GM12891 (cell line): ENCODE measurements at regions not wholly inside any gene's neighbourhood (a gene's known extent, or its start where the extent isn't known, plus 50 kb on each side); places are given as distances from the start of the nearest gene placed in this dataset.
A peak's percentile ranks its signal among the peaks of the same experiment; 100 is the strongest.

Source experiments
- DNase-seq: peaks from one replicate; pipeline ENCODE4 v3.0.0; 2011; ENCODE audit warnings: low spot score; ENCODE audit not compliant: insufficient read length
- FAIRE-seq: peaks from 2 replicates; lab custom pipeline; 2011; peaks lifted over from hg19 to GRCh38; lab: Jason Lieb, UNC
- PAX5 ChIP-seq: IDR thresholded peaks from 2 replicates; pipeline ENCODE4 v1.6.1; 2011; ENCODE audit warnings: low read length, moderate library complexity, mild to moderate bottlenecking; ENCODE audit not compliant: insufficient read depth, severe bottlenecking
- POLR2A ChIP-seq: IDR thresholded peaks from 2 replicates; pipeline ENCODE4 v1.6.1; 2011; ENCODE audit warnings: low read depth, low read length, control low read depth
- POLR2AphosphoS5 ChIP-seq: IDR thresholded peaks from 2 replicates; pipeline ENCODE4 v1.6.1; 2011; ENCODE audit warnings: low read depth, low read length, control low read depth
- POU2F2 ChIP-seq: IDR thresholded peaks from 2 replicates; pipeline ENCODE4 v1.6.1; 2011; ENCODE audit warnings: low read depth, mild to moderate bottlenecking, control low read depth, low read length, moderate library complexity
- SPI1 ChIP-seq: IDR thresholded peaks from 2 replicates; pipeline ENCODE4 v1.6.1; 2011; ENCODE audit warnings: low read depth, low read length, control low read depth
- TAF1 ChIP-seq: IDR thresholded peaks from 2 replicates; pipeline ENCODE4 v1.6.1; 2011; ENCODE audit warnings: low read depth, low read length, control low read depth

DNA sequence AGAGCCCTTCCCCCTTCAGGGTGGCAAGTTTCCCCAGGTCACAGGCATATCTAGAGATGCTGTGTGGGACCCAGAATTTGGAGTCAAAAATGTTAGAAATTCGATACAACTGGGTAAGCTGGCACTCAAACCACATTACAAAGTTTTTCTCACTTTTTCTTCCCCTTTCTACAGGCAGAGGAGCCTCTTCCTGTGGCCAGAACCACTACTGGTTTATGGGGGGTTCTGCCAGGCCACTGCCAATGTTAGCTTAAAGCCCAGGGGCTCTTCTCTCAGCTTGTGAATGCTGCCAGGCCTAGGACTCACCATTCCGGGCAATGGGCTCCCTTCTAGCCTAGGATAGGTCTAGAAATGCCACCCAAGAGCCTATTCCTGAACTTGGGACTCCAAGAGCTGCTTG, 617.9 kb upstream of the PHF14 start:
- no peak for TF ChIP-seq POLR2AphosphoS5
- TF ChIP-seq PAX5, result no peak
- no peak for TF ChIP-seq SPI1
- TF ChIP-seq POU2F2, result no peak
- no peak for TF ChIP-seq TAF1
- TF ChIP-seq POLR2A, result no peak
- no peak for FAIRE-seq

DNA sequence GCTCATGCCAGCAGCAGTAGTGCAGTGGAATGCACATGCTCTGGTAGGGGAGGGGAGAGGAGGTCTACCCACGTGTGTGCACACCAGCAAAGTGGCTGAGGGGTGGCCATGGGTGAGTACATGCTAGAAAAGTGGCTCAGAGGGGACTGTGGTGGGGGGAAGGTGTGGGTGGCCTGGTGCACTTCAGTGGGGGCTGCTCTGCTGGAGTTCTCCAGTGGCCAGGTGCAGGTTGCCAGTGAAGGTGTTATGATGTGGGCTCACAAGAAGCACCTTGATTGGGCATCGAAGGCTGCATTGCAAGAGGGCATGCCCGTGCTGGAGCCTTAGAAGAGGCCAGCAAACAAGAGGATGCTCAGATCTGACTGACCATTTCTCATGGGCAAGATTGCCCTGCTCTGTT, 613.6 kb upstream of the PHF14 start:
- no peak for DNase-seq
- TF ChIP-seq POLR2A (no peak), TAF1 (no peak), POU2F2 (no peak), SPI1 (no peak), POLR2AphosphoS5 (no peak), PAX5 (no peak)
- FAIRE-seq, result no peak

More for the DNA sequence above, 617.9 kb upstream of the PHF14 start:
- DNase-seq, result no peak

DNA sequence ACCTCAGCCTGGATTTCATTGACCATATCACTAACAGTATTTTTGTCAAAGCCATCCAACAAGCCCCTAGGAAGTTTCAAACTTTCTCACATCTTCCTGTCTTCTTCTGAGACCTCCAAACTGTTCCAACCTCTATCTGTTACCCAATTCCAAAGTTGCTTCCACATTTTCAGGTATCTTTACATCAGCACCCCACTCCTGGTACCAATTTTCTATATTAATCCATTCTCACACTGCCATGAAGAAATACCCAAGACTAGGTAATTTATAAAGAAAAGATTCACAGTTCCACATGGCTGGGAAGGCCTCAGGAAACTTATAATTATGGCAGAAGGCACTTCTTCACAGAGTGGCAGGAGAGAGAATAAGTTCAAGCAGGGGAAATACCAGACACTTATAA, 571.9 kb upstream of the PHF14 start:
- no peak for TF ChIP-seq POU2F2
- TF ChIP-seq TAF1, result no peak
- no peak for TF ChIP-seq POLR2AphosphoS5
- TF ChIP-seq PAX5, result no peak
- TF ChIP-seq POLR2A, result no peak
- no peak for TF ChIP-seq SPI1
- DNase-seq (no peak), FAIRE-seq (no peak)

DNA sequence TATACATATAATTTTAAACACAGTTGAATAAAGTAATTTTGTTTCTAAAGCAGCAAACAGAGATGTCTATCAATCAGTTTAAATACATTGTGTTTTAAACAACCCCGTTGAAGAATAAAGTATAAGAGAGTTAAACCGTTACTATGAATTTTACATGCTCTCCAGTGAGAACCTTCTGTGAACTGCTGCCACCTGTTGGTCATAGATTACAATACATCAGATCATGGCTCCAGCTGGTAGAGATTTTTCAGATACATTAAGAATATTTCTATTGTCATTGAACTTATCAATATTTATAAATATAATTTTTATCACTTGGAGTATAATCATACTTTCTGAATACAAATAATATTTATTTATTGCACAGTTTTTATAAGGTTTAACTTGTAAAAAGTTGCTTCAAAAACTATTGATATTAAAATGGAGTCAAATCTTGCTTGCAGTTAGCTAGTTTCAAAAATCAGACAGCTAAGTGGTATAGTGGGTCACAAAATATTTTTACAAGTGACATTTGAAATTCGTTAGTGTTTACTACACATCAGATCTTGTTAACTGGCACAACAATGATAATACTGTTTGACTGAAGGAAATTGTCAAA, 561.2 kb upstream of the PHF14 start:
- FAIRE-seq (peak; percentile 40), DNase-seq (no peak)
- no peak for TF ChIP-seq POU2F2
- TF ChIP-seq POLR2AphosphoS5, result no peak
- TF ChIP-seq TAF1, result no peak
- no peak for TF ChIP-seq POLR2A

DNA sequence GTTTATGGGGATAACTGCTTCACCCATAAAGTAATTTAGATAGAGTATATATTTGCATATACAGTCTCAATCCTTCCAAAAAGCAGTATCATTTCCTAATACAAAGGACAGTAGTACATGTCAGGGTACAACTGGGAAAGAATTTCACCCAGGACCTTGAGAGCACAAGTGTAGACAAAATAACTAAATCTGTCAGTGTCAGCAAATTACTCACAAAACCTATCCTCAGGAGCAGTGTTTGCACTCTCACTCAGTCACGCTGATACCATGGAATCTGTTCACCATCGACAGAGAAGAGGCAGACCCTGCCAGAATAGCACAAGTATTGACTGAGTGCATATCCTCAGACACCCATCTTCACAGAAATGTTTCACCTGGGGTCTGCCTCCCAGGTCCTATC, 554.7 kb upstream of the PHF14 start:
- DNase-seq (no peak), FAIRE-seq (no peak)
- TF ChIP-seq SPI1 (no peak), PAX5 (no peak), POLR2A (no peak), POLR2AphosphoS5 (no peak), TAF1 (no peak), POU2F2 (no peak)

DNA sequence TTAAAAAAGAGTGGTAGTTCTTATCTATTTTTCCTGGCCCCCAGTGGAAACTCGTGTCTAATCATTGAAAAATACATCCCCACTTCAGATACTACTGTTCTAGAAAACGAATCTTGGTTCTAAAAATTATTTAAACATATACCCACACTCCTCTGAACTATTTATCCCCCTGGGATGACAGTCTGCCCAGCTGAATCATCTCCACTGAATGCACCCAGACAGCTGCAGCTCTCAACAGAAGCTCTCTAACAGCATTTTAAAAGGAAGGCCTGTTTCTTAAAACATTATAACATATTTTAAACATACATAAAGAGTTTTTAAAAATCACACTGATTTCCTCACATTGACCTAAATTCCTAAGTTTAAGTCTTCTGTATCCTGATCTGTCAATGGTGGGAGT, 544.6 kb upstream of the PHF14 start:
- TF ChIP-seq TAF1 (no peak), POLR2AphosphoS5 (no peak), POLR2A (no peak)
- FAIRE-seq (no peak), DNase-seq (no peak)

DNA sequence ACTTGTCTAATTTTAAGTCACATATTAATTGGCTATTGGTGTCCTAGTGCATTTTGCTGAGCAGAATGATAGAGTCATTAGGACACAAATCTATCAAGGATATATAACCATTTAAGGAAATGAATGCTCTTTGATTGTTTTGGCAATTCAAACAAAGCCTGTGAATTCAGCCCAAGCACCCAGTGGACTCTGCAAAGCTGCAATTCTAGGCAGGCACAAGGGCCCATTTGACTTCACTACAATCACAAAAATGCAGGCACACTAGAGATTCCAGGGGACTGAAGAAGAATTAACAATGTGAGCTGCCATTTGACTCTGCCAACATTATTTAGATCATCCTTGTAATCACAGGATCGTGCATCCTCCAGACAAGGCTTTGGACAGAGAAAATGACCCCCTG, 544.2 kb upstream of the PHF14 start:
- FAIRE-seq (no peak), DNase-seq (no peak)
- TF ChIP-seq PAX5, result no peak
- TF ChIP-seq POLR2A, result no peak

DNA sequence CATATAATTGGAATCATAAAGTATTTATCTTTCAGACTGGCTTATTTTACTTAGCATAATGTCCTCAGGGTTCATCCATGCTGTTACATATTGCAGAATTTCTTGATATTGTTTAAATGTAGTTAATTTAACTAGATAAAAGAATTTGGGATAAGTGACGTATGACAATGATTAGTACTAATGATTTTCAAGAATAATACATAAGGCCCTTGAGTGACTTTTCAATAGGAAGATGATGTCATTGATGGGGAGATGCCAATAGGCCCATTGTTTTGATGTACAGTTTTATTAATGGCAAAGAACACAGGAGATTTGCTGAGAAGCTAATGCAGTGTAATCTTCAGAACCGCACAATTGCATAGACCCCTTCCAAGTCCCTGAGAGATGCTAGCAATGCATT, 537.4 kb upstream of the PHF14 start:
- DNase-seq (no peak), FAIRE-seq (no peak)
- no peak for TF ChIP-seq PAX5
- TF ChIP-seq SPI1, result no peak
- TF ChIP-seq POLR2AphosphoS5, result no peak
- TF ChIP-seq POU2F2, result no peak

DNA sequence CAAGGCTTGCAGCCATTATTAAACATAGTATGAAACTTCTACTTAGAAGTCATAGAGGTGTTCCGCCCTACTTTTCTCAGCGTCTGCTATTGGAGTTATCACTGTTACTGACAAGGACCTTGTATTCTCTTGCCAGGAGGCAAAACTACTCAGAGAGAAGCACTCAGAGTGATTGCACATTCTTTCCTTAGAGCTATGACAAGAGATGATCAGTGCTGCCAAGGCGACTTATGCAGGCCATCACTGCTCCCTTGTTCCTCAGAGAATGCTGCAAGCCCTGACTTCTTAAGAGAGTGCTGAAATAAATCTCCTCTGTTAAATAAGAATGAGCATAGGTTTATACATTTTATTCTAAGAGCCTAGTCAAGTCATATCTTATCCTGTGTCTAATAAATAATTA, 534.6 kb upstream of the PHF14 start:
- TF ChIP-seq TAF1, result no peak
- TF ChIP-seq POU2F2, result no peak
- TF ChIP-seq POLR2AphosphoS5, result no peak
- TF ChIP-seq PAX5, result no peak
- TF ChIP-seq SPI1, result no peak
- no peak for TF ChIP-seq POLR2A
- no peak for FAIRE-seq
- DNase-seq, result no peak

DNA sequence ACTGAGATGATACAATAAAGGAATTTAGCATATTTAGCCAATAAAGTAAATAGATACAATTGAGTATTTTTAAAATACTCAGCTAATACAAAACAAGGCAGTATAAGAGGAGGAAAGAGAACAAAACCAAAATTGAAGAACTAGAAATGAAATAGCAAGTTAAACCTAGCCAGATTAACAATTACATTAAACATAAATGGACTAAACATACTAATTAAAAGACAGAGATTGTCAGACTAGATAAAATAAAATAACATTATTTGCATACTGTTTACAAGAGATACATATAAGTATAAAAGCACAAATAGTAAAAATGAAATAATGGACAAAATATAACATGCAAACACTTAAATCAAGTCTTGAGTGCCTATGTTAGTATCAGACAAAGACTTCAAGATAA, 517.7 kb upstream of the PHF14 start:
- TF ChIP-seq SPI1 (no peak), TAF1 (no peak), POLR2AphosphoS5 (no peak), PAX5 (no peak), POLR2A (no peak), POU2F2 (no peak)
- FAIRE-seq (no peak), DNase-seq (no peak)

DNA sequence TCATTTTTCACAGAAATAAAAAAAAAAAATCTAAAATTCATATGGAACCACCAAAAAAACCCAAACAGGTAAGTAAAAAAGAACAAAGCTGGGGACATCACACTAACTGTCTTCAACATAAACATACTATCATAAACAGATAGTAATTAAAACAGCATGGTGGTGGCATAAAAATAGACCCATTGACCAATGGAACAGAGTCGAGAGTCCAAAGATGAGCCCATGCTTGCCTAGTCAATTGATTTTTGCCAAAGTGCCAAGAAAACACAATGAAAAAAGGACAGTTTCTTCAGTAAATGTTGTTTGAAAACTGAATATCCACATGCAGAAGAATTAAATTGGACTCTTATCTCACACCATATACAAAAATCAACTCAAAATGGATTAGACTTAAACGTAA, 513.2 kb upstream of the PHF14 start:
- TF ChIP-seq POLR2AphosphoS5 (no peak), POLR2A (no peak), PAX5 (no peak), SPI1 (no peak), POU2F2 (no peak), TAF1 (no peak)
- no peak for DNase-seq
- no peak for FAIRE-seq
